Left lung (tissue), 4 donors: ENCODE measurements at regions not wholly inside any gene's neighbourhood (a gene's known extent, or its start where the extent isn't known, plus 50 kb on each side); places are given as distances from the start of the nearest gene placed in this dataset.

Experiments used
- ATAC-seq: fragments of 200-7000 bp; cut with Tn5 transposase; one replicate; pipeline ENCODE4 v1.9.1; 2020; ENCODE audit warnings: moderate library complexity
- DNase-seq, 4 donors: peaks; one replicate each; pipeline ENCODE4 v3.0.0-alpha.2; 2013 to 2020
- H3K27ac ChIP-seq, 2 donors: fragments of 200-600 bp; sonication (generic) in 1 of 2; one replicate each; pipeline versions ENCODE4 v1.5.0 to v1.8.0; 2020 to 2021
- H3K27me3 ChIP-seq, 2 donors: fragments of 200-600 bp; sonication (generic) in 1 of 2; one replicate each; pipeline versions ENCODE4 v1.5.0 to v1.8.0; 2020 to 2021
- H3K36me3 ChIP-seq, 2 donors: fragments of 200-600 bp; sonication (generic) in 1 of 2; one replicate each; pipeline versions ENCODE4 v1.5.0 to v1.8.0; 2020 to 2021
- H3K4me1 ChIP-seq, 2 donors: fragments of 200-600 bp; one replicate each; pipeline ENCODE4 v1.8.0; 2021
- H3K4me3 ChIP-seq, 2 donors: fragments of 200-600 bp; sonication (generic) in 1 of 2; one replicate each; pipeline versions ENCODE4 v1.5.0 to v1.8.0; 2020 to 2021; ENCODE audit warnings: mild to moderate bottlenecking in 1 of 2
- H3K9me3 ChIP-seq, 2 donors: fragments of 200-600 bp; sonication (generic) in 1 of 2; one replicate each; pipeline versions ENCODE4 v1.5.0 to v1.8.0; 2020 to 2021
- intact Hi-C, 2 donors: fragments of 100-400 bp; cut with DNase I; formaldehyde crosslinking; loops; one replicate each; pipeline versions ENCODE4 v1.11.2 to v1.14.2; 2022
- TF ChIP-seq, protein P1 (sequence below), 2 donors: fragments of 200-600 bp; sonication (generic) in 1 of 2; IDR thresholded peaks; one replicate each; pipeline versions ENCODE4 v1.5.0 to v1.8.0; 2021; ENCODE audit warnings: antibody characterized with exemption in 2 of 2
- donor health status: DM: no; HTN: yes; CAD: no.
- donor health status: DM: no; HTN: no; CAD: no.

- Histone ChIP-seq H3K9me3 (no peaks in the 10 kb centered on the region), H3K36me3 (no peaks in the 10 kb centered on the region), H3K27ac (no peak overlapping the region), H3K4me1 (no peaks in the 10 kb centered on the region), H3K4me3 (no peak overlapping the region), H3K27me3 (no peaks in the 10 kb centered on the region)
- ATAC-seq (no peak), DNase-seq (no peak)
- TF ChIP-seq, protein P1, sequence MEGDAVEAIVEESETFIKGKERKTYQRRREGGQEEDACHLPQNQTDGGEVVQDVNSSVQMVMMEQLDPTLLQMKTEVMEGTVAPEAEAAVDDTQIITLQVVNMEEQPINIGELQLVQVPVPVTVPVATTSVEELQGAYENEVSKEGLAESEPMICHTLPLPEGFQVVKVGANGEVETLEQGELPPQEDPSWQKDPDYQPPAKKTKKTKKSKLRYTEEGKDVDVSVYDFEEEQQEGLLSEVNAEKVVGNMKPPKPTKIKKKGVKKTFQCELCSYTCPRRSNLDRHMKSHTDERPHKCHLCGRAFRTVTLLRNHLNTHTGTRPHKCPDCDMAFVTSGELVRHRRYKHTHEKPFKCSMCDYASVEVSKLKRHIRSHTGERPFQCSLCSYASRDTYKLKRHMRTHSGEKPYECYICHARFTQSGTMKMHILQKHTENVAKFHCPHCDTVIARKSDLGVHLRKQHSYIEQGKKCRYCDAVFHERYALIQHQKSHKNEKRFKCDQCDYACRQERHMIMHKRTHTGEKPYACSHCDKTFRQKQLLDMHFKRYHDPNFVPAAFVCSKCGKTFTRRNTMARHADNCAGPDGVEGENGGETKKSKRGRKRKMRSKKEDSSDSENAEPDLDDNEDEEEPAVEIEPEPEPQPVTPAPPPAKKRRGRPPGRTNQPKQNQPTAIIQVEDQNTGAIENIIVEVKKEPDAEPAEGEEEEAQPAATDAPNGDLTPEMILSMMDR (IDR thresholded peaks at IDR 0.05) = no peak
- intact Hi-C loops = no loop called here
Measured at GRCh38 chr6:6764764-6765434, 176.4 kb downstream of the LY86 start.

DNA sequence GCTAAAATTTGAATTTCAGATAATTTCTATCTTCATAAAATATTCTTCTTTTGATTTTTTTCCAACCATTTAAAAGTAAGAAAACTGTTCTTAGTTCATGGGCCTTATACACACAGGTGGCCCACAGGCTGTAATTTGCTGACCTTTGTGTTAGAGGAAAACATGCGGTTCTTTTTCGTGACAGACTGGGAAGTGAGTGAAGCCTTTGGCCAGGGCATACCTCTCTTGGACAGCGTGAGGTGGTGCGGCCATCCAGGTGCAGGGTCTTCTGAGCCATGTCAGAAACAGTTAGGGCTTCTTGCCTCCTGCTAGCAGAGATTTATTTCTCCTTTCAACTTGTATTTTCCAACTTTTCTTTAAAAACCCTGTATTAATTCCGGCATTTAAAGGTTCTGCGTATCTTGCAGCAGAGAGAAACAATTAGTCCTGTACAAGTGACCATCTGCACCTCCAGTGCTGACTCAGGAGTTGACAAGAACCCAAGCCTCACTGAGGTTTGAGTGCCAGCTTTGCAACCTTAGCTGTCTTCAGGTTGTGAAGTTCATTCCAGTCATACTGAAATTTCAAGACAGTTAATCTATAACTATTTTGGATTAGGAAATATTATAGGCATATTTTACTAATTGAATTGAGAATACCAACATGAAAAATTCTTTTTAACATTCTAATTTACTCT is 177.8 kb downstream of the LY86 start:
- no peaks in the 10 kb centered on the region for H3K9me3 ChIP-seq
- H3K27ac ChIP-seq = no peak overlapping the region
- intact Hi-C loops = no loop called here
- H3K4me1 ChIP-seq = no peaks in the 10 kb centered on the region
- no peaks in the 10 kb centered on the region for H3K27me3 ChIP-seq
- ATAC-seq = peak; percentile 49
- TF ChIP-seq, protein P1 (IDR thresholded peaks at IDR 0.05) = no peak
- H3K36me3 ChIP-seq = no peaks in the 10 kb centered on the region
- H3K4me3 ChIP-seq = no peak overlapping the region
- no peak for DNase-seq

DNA sequence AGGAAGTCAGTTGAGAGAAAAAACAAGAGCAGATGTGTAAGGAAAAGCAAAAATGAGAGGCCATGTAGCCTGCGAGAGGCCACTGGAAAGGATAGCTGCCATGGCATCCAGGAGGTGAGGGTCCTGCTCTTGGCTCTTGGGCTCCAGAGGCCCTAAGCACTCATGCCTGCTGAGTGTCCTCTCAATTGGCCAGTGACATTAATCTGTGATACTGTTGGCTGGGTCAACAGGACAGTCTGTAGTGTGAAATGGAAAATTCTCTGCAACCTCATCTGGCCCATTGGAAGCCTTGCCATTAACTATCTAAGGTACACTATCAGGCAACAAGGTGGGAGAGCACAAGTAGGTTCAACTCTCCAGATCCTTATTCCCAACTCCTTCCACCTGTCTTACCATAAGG is 180.9 kb downstream of the LY86 start:
- Histone ChIP-seq H3K4me3 (no peak overlapping the region), H3K9me3 (no peaks in the 10 kb centered on the region), H3K4me1 (no peaks in the 10 kb centered on the region), H3K27me3 (no peaks in the 10 kb centered on the region), H3K27ac (no peak overlapping the region), H3K36me3 (no peaks in the 10 kb centered on the region)
- TF ChIP-seq, protein P1 (IDR thresholded peaks at IDR 0.05) = no peak
- DNase-seq (no peak), ATAC-seq (no peak)
- intact Hi-C loops = no loop called here

GRCh38 chr6:6771224-6771945 is 182.9 kb downstream of the LY86 start:
- ATAC-seq = no peak

More at GRCh38 chr6:6771224-6771945, 182.9 kb downstream of the LY86 start:
- no peak for DNase-seq
- no peaks in the 10 kb centered on the region for H3K9me3 ChIP-seq
- H3K27me3 ChIP-seq = no peaks in the 10 kb centered on the region
- intact Hi-C loops = no loop called here
- H3K4me3 ChIP-seq = no peak overlapping the region
- no peaks in the 10 kb centered on the region for H3K4me1 ChIP-seq
- TF ChIP-seq, protein P1 (IDR thresholded peaks at IDR 0.05) = no peak
- H3K27ac ChIP-seq = no peak overlapping the region
- no peaks in the 10 kb centered on the region for H3K36me3 ChIP-seq
